ENCODE measurements at regions not wholly inside any gene's neighbourhood (a gene's known extent, or its start where the extent isn't known, plus 50 kb on each side); places are given as distances from the start of the nearest gene placed in this dataset.

DNA sequence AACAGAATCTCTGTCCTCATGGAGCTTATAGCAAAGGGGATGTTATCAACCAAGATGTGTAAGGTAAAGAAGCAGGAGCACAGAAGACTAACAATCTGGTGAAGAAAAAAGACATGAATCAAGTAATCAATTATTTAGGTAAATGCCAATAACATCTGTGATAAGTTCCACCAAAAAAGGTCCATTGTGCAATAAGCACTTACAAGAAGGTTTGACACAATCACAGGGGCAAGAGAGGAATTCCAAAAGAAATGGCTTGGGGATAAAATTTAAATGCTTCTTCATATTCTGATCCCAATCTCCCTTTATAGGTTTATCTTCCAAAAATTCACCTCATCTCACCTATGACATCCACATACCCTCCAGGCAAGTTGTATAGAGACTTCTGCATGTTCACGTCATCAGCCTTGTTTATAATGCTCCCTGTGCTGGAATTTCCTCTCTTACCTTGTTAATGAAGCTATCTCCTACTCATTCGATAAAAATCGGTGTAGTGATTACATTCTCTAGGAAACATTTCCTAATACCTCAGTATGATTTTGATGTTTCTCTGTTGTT lies 53.6 kb upstream of the DPT start:
- no peak for DNase-seq (ENCODE audit: low spot score)

DNA sequence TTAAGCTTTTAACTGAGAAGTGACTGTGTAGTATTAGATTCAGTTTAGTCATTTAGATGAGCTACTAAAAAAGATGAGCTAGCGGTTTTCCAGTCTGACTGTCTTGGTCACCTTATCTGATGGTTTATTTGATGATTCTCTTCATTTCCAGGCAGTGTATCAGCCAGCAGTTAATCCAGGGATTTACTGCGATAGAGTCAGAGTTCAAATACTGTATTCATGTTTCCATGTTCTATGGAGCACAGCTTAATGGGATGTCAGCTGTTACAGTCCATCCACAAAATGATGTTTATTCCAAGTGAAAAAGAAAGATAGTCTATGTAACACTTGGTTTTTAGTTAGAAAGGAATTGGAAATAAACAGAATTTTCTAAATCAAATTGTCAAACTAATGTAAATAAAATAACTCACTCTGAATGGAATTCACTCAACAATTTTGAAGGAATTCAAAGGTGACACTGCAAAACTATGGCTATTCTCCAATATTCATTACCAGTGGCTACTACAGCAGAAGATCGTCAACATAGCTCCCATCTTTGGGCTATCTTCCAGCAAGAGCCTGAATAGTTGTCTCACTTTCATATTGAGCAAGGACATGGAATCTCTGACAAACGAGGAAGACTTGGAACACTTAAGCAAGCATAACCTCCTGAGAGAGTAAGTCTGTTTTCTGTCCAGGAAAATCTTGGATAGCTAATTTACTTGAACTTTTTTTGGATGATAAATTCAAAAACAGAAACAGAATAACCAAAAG lies 54.6 kb upstream of the DPT start:
- DNase-seq (ENCODE audit: low spot score), result no peak

DNA sequence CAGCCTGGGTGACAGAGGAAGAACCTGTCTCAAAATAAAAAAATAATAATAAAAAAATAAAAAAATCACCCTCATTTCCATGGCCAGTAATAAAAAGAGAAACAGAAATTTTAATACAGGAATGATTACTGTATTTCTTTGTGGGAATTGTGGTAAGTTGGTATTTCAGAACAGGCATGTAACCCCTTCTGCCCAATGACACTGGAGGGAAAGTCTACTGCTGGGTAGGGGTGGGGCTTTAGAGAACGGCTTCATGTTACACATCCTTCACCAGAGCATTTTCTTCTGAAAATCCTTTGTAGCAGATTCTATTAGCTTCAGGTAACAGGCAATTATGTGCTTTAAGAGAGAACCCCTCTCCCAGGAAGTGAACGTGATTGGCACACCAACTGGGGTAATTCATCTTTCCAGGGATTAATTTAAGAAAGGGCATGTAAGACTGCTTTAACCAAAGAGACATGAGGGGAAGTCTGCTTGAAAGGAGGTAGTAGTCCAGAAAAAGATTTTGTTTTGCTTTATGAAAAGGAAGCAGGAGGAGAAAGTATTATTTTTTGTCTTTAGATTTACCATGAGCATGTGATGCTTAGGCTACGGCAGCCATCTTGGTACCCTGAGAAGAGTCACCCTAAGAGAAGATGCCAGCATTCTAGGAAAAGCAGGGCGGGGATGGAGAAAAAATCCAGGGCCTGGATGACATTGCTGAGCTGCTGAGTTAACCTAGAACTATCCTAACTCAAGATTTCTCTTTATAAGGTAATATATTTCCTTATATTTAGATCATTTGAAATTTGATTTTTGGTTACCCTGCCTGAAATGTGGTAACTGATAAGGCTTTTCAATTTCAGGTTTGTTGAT lies 57.7 kb upstream of the DPT start:
- no peak for DNase-seq (ENCODE audit: low spot score)

DNA sequence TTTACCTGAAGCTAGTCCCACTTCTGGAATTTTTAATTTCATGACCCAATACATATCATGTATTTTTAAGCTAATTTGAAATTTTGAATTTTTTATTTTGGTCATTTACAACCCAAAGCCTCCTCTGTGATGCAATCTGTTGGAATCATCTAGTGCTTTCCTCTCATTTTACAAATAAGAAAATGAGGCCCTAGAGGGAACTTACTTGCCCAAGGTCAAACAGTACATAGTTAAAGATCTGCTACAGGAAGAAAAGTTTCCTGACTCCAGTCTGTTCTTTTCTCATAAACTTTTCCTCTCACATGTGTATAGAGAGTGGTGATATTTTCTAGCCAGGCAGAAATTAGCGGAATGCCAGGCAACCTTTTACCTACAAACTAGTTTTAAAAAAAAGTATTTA lies 59.3 kb upstream of the DPT start:
- no peak for DNase-seq (ENCODE audit: low spot score)

DNA sequence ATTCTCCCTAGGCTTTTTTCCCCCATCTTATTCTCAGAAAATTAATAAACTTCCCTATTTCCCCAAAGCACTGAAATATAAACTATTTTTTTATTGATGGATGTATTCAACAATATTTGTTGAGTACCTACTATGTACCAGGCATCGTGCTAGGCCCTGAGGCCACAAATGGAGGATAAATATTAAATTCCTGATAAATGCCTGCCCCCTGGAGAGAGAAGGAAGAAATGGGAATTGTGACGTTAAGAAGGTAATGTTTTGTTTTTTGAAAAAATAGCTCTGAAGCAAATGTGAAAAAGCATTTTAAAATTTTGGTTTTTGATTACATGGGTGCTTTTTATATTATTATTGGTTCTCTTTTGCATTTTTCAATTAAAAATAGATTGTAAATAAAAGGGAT lies 60.5 kb upstream of the DPT start:
- no peak for DNase-seq (ENCODE audit: low spot score)

DNA sequence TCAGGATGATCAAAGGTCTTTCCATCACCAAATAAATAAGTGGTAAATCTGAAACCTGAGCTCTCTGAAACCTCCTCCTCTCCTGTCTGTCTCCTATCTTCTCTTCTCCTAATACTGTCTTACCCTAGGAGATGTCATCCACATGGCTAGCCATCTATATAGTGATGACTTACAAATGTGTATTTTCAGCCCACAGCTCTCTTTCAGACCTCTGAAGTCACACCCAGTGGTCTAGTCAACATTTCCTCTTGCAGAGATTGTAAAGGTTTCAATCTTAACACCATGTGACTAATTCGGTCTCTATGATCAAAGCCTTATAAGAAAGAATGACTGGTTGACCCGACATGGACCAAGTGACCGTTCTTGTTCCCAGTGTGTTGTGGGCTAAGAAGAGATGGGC lies 63.1 kb upstream of the DPT start:
- DNase-seq (ENCODE audit: low spot score), result no peak

DNA sequence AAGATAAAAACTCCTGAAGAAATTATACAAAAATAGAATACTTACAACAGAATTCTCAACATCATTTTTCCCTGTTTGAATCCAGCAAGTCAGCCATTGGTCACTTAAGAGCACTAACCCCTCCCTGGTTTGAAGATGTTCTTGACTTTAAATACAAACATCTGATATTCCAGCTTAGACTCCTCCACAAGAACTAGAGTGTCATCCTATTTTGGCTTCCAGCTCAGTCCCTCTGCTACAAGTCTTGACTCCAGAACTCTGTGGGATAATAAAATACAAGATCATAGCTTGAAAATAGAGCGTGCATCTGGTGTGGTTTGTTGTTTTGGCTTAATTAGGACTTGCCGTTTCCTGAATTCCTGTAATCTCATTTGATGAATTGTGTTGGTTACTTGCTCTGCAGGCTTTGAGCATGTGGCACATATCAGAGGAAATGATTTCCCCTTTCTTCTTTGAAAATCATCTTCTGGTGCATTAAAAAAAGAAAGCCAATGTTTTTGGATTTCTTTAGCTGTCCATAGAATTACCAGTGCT lies 63.7 kb upstream of the DPT start:
- no peak for DNase-seq (ENCODE audit: low spot score)

DNA sequence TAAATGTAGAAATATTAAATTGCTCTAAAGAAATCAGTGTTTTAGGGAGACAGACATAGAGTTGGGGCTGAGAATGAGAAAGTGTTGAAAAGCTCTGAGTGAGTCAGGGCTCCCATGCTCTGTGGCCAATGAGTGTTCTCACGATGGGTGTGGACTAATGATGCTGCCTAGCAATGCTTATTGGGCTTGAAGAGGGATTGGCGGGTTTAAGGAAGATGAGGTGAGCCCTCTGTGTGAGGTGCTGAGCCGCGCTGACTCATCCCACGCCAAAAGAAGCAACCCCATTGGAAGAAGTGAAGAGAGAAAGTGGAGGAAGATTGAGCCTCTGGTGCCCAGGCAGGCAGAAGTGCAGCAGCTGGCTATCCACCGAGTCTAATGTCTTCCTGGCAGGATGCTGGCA lies 65.1 kb upstream of the DPT start:
- DNase-seq (ENCODE audit: low spot score), result no peak

DNA sequence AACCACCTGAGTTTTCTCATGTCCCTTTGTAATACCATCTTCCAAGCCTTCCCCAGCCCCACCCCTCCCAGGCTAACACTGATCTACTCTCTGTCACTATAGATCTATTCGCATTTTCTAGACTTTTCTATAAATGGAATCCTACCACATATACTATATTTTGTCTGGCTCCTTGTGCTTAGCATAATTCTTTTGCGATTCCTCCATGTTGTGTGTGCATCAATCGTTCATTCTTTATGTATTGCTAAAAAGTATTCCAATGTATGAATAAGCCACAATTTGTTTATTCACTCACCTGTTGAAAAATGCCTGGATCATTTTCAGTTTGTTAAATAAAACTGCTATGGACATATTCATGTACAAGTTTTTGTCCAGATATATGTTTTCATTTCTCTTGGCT lies 66.7 kb upstream of the DPT start:
- DNase-seq (ENCODE audit: low spot score), result no peak

DNA sequence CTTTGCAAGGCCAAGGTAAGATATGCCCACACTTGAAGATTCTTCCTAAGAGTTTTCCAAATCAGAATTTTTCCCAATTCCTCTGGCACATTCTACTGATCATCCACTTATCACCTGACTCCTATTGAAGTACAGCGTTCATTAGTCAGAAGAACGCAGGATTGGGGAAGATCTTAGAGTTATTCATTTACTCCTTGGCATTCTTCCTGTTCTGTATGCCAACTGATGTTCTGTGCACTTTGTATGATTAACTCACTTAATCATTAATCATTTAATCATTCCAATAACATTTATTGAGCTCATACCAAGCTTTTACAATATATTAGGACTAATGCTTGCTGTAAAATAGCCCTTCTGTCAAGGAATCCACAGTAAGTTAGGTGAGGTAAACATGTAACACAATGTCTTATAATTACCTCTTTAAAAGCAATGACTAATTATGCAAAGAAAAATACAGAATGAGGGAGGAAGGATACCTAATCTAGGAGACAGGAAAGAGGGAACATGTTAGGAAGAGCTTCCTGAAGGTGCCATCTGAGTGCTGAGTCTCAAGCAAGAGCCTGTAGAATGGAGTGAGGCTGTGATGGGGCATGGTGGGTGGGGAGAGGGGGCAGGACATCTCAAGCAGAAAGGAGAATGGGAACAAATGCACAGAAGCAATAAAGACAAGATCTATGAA lies 71.1 kb upstream of the DPT start:
- DNase-seq (ENCODE audit: low spot score), result no peak

DNA sequence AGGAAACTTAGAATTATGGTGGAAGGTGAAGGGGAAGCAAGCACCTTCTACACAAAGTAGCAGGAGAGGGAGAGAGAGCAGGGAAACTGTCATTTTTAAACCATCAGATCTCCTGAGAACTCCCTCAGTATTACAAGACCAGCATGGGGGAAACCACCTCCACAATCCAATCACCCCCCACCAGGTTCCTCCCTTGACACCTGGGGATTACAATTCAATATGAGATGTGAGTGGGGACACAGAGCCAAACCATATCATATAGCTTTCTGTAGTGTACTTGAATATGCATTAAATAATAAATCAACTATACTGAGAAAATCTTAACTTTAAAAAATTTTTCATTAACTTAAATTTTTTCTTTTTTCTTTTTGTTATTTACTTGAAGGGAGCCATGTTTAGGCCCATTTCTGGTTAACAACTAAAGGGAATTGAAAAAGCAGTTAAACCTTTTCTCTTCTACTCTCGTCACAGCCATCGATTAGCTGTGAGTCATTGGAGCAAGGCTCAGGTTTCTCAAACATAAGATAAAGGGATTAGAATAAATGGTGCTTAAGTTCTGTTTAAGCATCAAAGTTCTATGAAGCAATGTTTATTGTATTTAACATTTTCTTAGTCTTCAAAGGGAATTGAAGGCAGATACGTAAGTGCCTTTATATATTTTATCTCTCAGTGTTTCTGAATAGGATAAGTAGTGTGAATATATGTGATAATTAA lies 72.2 kb upstream of the DPT start:
- no peak for DNase-seq (ENCODE audit: low spot score)

DNA sequence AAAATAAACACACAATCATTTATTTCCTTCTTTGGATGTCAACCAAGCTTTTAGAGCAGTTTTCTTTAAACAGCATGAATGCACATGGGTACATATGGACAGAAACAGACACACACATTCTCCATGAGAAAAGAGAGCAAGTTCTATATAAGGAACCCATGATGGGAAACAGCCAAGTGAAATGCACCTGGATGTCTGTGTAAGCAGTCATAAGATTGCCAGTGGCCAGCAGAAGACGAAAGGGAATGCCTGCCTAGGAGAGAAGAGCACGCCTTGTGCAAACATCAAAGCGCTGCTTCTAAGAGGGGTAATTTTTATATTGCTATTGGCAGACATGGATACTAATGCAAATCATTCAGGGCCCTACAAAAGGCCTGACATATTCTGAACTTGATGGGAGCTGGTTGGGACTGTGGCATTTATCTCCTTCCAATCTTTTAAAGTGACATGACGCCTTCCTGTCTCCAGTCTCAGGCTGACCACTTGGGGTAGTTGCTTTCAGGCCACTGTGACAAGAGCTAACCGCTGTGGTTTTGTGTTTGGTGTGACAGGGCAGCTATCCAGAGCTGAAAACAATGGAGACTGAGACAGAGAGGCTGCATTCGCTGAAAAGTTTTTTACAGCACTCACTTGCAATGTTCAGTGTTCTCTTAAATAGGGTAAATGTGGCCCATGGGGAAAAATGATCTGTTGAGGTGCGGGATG lies 75.0 kb upstream of the DPT start:
- no peak for DNase-seq (ENCODE audit: low spot score)

DNA sequence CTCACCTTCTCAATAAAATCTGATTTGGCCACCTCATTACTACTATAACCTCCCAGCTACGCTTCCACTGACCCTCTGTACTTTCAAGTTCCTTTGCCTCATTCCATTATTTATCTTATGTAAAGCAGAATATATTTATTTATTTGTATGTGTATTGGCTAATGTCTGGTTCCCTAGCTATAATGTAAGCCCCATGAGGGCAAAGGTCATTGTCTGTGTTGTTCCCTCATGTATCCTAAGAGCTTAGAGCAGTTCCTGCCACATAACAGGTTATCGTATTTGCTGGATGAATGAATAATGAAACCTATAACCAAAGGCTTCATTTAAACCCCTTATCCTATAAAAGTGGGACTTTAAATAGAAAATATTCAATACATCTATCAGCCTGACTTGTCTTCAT lies 77.9 kb upstream of the DPT start:
- DNase-seq (ENCODE audit: low spot score), result no peak

DNA sequence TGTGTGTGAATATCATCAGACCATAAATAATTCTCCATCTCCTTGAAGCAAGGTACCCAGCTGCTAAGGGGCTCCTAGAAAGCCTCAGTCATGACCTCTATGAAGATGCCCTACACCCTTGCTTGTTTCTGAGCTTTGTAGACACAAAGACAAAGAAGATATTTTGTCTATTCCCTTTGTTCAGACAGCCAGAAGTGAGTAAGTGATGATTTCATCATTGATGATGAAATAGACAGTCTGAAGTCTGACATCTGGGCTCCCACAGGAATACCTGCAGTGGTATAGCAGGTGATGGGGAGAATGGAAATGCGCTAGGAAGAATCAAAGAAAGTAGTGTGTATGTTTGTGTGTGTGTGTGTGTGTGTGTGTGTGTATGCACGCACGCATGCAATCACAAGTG lies 82.2 kb upstream of the DPT start:
- no peak for DNase-seq (ENCODE audit: low spot score)

DNA sequence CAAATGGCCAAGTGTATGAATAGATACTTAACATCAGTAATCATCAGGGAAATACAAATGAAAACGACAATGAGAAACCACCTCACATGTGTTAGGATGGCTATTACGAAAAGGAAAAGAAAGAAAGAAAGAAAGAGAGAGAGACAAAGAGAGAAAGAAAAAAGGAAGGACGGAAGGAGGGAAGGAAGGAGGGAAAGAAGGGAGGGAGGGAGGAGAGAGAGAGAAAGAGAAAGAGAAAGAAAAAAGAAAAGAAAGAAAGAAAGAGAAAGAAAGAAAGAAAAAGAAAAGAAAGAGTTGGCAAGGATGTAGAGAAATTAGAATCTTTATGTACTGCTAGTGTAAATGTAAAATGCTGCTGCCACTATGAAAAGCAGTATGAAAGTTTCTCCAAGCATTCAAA lies 90.7 kb upstream of the DPT start:
- no peak for DNase-seq (ENCODE audit: low spot score)

DNA sequence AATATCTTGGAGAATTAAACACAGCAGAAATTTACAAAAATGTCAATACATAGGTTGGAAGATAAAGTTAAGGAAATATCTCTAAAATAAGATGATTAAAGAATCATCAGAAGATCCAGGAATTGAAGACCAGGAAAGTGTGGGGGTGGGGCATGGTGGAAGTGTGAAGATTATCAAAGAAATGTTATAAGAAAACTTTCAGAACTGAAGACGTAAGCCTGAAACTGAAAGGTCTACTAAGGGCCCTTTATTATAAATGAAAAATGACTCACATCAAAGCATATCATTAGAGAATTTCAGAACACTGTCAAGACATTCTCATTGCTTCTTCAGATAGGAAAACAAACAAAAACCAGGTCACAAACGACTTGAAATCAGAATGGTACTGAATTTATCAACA lies 92.4 kb upstream of the DPT start:
- no peak for DNase-seq (ENCODE audit: low spot score)

DNA sequence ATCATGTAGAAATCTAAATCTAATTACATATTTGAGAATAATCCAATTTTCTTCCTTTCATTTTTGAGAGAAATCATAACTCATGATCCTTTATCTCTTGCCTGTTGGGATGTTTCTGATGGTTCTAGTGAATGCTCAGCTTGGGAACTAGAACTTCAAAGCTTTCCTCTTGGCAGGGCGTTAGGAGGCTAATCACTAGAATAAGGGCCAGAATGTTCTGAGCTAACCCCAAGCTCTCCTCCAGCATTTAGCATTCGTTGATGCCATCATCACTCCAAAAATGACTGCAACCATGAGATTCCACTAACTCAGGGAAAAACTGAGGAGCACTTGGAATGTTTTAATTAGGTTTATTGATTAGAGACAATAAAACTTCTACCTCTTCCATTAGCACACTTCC lies 93.9 kb upstream of the DPT start:
- no peak for DNase-seq (ENCODE audit: low spot score)

DNA sequence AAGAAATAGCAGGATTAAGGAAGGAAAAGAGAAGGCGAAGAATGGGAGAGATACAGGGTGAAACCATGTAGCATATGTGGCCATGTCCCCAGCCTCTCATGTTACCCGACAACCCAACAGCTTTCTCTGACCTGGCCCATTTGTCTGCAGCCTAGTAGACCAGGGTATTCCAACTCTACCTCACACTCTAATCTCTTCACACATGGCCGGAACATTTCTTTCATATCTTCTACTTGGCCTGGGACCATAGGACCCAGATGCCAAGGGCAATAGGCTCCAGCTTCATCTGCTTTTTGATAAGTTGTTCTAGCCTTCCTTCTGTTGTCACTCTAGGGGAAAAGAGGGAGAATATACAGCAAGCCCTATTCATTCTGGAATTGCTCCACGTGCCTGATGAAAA lies 95.0 kb upstream of the DPT start:
- DNase-seq (ENCODE audit: low spot score), result no peak

DNA sequence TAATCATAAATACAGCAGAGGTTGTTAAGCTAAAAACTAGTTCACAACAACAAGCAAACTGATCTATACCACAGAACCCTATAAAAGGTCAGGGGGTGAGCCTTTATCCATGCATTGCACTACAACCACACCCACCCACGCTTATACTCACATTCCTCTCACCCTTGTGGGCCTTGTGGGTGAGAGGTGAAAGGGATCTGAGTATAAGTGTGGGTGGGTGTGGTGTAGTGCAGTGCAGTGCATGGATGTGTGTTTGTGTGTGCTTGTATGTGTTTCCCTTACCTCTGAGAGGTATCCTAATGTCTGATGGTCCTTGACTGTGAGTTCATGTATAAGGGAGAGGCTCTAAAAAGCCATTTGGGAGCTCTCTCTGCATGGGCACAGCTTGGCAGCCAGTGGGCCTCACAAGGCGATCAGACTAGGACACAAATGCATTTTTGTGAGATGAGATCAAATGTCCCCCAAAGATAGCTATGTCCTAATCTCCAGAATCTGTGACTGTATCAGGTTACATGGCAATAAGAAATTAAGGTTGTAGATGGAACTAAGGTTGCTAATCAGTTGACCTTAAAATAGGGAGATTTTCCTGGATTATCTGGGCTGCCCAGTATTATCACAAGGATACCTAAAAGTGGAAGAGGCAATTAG lies 95.5 kb upstream of the DPT start:
- DNase-seq (ENCODE audit: low spot score), result no peak

DNA sequence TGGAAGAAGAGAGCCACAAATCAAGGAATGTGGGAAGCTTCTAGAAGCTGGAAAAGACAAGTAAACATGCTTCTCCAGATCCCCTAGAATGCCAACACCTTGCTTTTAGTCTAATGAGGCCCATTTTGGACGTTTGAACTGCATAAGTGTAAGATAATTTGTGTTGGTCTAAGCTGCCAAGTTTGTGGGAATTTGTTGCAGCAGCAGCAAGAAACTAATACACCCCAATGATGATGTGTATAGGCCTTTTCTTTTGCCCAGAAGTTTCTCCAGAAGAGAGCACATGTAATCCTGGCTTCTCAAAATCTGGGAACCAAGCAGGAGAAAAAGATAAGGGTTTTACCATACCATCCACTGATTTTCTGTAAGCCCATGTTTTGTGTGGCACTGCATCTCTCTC lies 96.1 kb upstream of the DPT start:
- no peak for DNase-seq (ENCODE audit: low spot score)

DNA sequence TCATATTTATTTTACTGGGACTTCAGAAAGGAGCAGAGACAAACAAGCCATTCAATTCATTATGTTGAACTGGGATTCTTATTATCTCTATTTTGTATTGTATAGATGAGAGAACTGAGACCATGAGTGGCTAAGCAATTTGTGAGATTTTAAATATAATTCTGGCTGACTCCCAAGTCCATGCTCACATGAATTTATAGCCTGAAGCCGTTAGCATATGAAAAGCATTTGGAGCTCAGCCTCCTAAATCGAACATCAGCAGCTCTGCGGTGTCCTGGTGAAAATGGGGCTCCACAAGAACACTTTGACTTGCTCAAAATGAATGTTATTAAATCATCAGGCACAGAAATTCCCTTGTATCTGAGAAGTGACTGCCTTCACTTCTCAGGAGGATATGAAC lies 96.8 kb upstream of the DPT start:
- no peak for DNase-seq (ENCODE audit: low spot score)

Measured in left forelimb (tissue), 1 donor.